ENCODE measurements at regions not wholly inside any gene's neighbourhood (a gene's known extent, or its start where the extent isn't known, plus 50 kb on each side); places are given as distances from the start of the nearest gene placed in this dataset.

DNA sequence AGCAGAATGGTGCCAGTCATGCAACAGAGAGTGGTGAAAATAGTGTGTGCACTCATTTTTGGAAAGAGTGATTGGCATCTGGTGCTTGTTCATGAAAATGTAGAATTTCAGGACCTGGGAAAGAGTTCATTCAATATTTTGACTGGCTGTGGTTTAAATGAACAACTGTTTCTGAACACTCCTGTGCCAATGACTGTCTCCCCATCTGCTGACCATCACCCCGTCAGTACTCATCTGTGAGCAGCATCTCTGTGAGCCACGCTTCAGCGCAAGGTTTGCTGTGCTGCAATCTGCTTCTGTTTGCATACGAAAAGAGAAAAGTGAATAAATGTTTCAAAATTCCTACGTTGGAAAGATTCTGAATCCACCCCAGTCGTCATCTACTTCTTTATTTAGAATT, 77.9 kb upstream of the RUNX1 start:
- Histone ChIP-seq H3K4me3 (no peak overlapping the region), H3K27me3 (no peaks in the 10 kb centered on the region), H3K27ac (no peak overlapping the region), H3K9me3 (peaks cover 5% of the 10 kb centered on the region), H3K4me1 (no peaks in the 10 kb centered on the region), H3K36me3 (no peaks in the 10 kb centered on the region)
- intact Hi-C loops (cut with DNase I), result no loop called here
- TF ChIP-seq, protein P1, sequence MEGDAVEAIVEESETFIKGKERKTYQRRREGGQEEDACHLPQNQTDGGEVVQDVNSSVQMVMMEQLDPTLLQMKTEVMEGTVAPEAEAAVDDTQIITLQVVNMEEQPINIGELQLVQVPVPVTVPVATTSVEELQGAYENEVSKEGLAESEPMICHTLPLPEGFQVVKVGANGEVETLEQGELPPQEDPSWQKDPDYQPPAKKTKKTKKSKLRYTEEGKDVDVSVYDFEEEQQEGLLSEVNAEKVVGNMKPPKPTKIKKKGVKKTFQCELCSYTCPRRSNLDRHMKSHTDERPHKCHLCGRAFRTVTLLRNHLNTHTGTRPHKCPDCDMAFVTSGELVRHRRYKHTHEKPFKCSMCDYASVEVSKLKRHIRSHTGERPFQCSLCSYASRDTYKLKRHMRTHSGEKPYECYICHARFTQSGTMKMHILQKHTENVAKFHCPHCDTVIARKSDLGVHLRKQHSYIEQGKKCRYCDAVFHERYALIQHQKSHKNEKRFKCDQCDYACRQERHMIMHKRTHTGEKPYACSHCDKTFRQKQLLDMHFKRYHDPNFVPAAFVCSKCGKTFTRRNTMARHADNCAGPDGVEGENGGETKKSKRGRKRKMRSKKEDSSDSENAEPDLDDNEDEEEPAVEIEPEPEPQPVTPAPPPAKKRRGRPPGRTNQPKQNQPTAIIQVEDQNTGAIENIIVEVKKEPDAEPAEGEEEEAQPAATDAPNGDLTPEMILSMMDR (IDR thresholded peaks at IDR 0.05), result no peak
- DNase-seq (no peak), ATAC-seq (no peak)

DNA sequence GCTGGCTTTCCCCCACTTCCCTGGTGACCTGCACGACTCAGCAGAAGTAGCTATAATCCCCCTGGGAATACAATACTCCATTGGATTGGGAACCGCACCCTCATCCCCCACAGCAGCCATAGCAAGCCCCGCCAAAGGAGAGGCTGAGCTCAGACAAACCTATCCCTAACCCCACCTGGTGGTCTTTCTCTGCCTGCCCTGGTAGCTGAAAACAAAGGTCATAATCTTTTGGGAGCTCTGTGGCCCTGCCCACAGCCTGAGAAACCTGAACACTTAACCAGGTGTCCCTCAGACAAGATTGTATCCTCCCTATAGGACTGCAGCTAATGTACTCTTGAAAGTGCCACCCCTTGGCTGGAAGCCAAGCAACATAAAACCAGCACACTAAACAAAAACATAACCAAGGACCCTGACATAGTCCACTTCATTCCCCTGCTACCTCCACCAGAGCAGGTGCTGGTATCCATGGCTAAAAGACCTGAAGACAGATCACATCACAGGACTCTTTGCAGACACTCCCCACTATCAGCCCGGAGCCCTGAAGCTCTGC, 71.6 kb upstream of the RUNX1 start:
- no peaks in the 10 kb centered on the region for H3K36me3 ChIP-seq
- DNase-seq (no peak), ATAC-seq (no peak)
- intact Hi-C loops (cut with DNase I), result no loop called here
- no peak overlapping the region for H3K27ac ChIP-seq
- no peaks in the 10 kb centered on the region for H3K4me1 ChIP-seq
- H3K27me3 ChIP-seq, result peaks cover 5% of the 10 kb centered on the region
- H3K4me3 ChIP-seq, result no peak overlapping the region
- TF ChIP-seq, protein P1 (IDR thresholded peaks at IDR 0.05), result no peak
- peaks cover 5% of the 10 kb centered on the region for H3K9me3 ChIP-seq

DNA sequence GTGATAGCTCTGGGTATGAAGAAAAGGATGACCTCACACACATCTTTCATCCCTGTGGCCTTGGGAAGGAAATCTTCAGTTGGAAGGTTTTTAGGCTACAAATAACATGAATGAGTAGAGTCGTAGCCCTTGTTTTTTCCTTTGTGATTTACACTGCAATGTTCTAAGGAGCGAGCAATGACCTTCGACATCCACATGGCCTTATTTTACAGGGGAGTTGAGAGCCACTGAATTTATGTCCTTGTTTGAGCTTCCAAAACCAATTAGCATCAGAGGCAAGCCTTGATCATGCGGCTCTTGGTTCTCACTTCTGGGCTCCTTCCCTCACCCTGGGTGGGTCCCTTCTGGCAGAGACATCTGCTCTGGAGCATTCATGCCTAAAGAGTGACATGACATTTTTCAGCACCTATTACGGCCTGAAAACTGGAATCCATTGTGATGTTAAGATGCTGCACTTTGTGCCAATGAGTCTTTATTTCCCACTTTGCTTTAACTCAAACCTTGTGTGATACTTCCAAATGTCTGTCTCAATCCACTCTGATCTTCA, 70.5 kb upstream of the RUNX1 start:
- no peak overlapping the region for H3K4me3 ChIP-seq
- ATAC-seq, result no peak

DNA sequence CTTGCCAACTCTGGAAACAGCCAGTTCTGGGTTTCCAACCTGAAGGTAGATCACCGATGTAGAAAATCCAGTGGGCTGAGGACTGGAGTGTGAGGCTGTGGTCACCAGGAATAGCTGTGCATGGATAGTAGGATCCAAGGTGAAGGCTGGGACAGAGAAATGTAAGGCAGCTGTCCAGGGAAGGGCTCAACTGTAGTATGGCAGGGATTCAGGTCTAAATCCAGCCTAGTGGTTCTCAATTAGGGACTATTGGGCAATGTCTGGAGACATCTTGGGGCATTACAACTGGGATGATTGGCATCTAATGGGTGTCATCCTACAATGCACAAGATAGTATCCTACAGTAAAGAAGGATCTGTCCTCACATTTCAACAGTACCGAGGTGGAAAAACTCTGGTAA, 67.7 kb upstream of the RUNX1 start:
- TF ChIP-seq, protein P1 (IDR thresholded peaks at IDR 0.05), result no peak
- H3K4me1 ChIP-seq, result no peaks in the 10 kb centered on the region
- DNase-seq (no peak), ATAC-seq (no peak)
- no peaks in the 10 kb centered on the region for H3K9me3 ChIP-seq
- H3K36me3 ChIP-seq, result no peaks in the 10 kb centered on the region
- H3K4me3 ChIP-seq, result no peak overlapping the region
- peaks cover 5% of the 10 kb centered on the region for H3K27me3 ChIP-seq
- no peak overlapping the region for H3K27ac ChIP-seq
- intact Hi-C loops (cut with DNase I), result no loop called here

More for the DNA sequence above, 70.5 kb upstream of the RUNX1 start:
- intact Hi-C loops (cut with DNase I), result no loop called here
- TF ChIP-seq, protein P1 (IDR thresholded peaks at IDR 0.05), result no peak
- no peak overlapping the region for H3K27ac ChIP-seq
- no peak for DNase-seq
- H3K27me3 ChIP-seq, result peaks cover 5% of the 10 kb centered on the region
- H3K36me3 ChIP-seq, result no peaks in the 10 kb centered on the region
- H3K4me1 ChIP-seq, result no peaks in the 10 kb centered on the region
- H3K9me3 ChIP-seq, result no peaks in the 10 kb centered on the region

DNA sequence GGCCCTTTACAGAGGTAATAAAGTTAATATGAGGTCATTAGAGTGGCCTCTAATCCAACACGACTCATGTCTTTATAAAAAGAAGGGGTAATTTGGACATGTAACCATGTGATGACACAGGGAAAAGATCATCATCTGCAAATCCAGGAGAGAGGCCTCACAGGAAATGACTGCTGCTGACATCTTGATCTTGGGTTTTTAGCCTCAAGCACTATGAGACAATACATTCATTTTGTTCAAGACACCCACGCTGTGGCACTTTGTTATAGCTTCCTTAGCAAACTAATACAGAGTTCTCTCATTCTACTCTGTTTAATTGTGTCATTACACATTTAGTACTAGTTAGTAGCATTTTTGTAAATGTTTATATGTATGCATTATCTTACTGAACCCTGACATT, 64.0 kb upstream of the RUNX1 start:
- H3K36me3 ChIP-seq, result no peaks in the 10 kb centered on the region
- H3K27ac ChIP-seq, result no peak overlapping the region
- H3K4me3 ChIP-seq, result no peak overlapping the region
- DNase-seq (no peak), ATAC-seq (no peak)
- no peaks in the 10 kb centered on the region for H3K9me3 ChIP-seq
- TF ChIP-seq, protein P1 (IDR thresholded peaks at IDR 0.05), result no peak
- intact Hi-C loops (cut with DNase I), result no loop called here
- H3K27me3 ChIP-seq, result peaks cover 5% of the 10 kb centered on the region
- H3K4me1 ChIP-seq, result no peaks in the 10 kb centered on the region

Measured in upper lobe of right lung (tissue), 1 donor.